Mesothelial cell of epicardium (in vitro differentiated cells): ENCODE measurements at regions not wholly inside any gene's neighbourhood (a gene's known extent, or its start where the extent isn't known, plus 50 kb on each side); places are given as distances from the start of the nearest gene placed in this dataset.

Experiments
- DNase-seq, 2 experiments: peaks; one replicate each; pipeline ENCODE4 v3.0.0; 2021; ENCODE audit warnings: low spot score in 2 of 2; ENCODE audit not compliant: unreplicated experiment in 2 of 2
- H3K27ac Mint-ChIP-seq: 2 replicates; pipeline ENCODE4 v1.8.0; 2021; ENCODE audit warnings: mixed read lengths
- H3K27me3 Mint-ChIP-seq: 2 replicates; pipeline ENCODE4 v1.8.0; 2021; ENCODE audit warnings: low read depth, mixed read lengths
- H3K36me3 Mint-ChIP-seq: 2 replicates; pipeline ENCODE4 v1.8.0; 2021; ENCODE audit warnings: mixed read lengths
- H3K4me1 Mint-ChIP-seq: 2 replicates; pipeline ENCODE4 v1.8.0; 2021; ENCODE audit warnings: mixed read lengths
- H3K4me3 Mint-ChIP-seq: 2 replicates; pipeline ENCODE4 v1.8.0; 2021; ENCODE audit warnings: mild to moderate bottlenecking, moderate library complexity, mixed read lengths
- H3K9me3 Mint-ChIP-seq: 2 replicates; pipeline ENCODE4 v1.8.0; 2021; ENCODE audit warnings: mixed read lengths
- TF ChIP-seq, protein P1 (sequence below): fragments of 200-600 bp; sonication (generic); IDR thresholded peaks from one replicate; pipeline ENCODE4 v1.5.0; 2021; ENCODE audit warnings: antibody characterized with exemption; ENCODE audit not compliant: unreplicated experiment

GRCh38 chr2:88236666-88237065 lies 66.5 kb downstream of the THNSL2 start:
- Mint-ChIP-seq H3K9me3 (peaks cover 4% of the 10 kb centered on the region), H3K4me1 (no peaks in the 10 kb centered on the region), H3K27me3 (peaks cover 3% of the 10 kb centered on the region), H3K27ac (no peak overlapping the region), H3K36me3 (no peaks in the 10 kb centered on the region), H3K4me3 (no peak overlapping the region)
- DNase-seq: no peak
- TF ChIP-seq, protein P1, sequence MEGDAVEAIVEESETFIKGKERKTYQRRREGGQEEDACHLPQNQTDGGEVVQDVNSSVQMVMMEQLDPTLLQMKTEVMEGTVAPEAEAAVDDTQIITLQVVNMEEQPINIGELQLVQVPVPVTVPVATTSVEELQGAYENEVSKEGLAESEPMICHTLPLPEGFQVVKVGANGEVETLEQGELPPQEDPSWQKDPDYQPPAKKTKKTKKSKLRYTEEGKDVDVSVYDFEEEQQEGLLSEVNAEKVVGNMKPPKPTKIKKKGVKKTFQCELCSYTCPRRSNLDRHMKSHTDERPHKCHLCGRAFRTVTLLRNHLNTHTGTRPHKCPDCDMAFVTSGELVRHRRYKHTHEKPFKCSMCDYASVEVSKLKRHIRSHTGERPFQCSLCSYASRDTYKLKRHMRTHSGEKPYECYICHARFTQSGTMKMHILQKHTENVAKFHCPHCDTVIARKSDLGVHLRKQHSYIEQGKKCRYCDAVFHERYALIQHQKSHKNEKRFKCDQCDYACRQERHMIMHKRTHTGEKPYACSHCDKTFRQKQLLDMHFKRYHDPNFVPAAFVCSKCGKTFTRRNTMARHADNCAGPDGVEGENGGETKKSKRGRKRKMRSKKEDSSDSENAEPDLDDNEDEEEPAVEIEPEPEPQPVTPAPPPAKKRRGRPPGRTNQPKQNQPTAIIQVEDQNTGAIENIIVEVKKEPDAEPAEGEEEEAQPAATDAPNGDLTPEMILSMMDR: no peak
